HG03066 (cell line): ENCODE measurements at regions not wholly inside any gene's neighbourhood (a gene's known extent, or its start where the extent isn't known, plus 50 kb on each side); places are given as distances from the start of the nearest gene placed in this dataset.

Experiments
- ATAC-seq: cut with Tn5 transposase; IDR thresholded peaks from one replicate; pipeline ENCODE4 v1.9.1; 2021; ENCODE audit warnings: low read depth; ENCODE audit not compliant: unreplicated experiment

DNA sequence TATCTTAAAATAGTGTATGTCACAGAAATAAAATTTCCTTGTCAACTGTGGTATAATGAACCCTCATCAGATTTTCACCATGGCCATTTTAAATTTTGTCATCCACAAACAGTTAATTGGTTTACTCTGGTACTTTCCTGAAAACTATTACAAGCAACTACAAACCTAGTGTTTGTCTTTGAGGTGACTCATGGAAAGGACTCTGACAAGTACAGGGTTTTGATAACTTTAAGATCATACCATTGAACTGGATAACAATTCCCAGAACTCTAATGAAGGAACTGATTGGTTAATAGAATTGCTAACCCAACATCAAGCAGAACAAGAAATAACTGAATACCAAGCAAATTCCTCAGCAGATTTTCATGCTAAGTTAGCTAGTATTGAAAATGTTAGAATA, 237.7 kb upstream of the IPO5 start:
- no peak for ATAC-seq

DNA sequence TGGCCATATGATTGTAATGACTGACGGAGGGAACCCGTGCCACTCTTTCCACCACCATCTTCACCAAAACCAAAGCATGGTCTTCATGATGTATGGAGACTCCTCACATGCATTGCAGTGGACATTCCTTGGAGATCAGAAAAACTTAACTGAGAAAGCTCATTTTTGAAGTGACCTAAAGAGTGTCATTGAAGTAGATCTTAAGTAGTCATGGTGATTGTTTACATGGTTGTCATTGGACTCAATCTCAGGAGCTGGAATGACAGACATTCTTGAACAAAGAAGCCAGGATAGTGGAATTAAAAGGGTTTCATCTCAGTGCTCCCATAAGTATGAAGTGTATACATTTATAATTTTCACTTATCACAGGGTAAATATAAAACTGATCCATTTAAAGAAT, 236.7 kb upstream of the IPO5 start:
- ATAC-seq: no peak

DNA sequence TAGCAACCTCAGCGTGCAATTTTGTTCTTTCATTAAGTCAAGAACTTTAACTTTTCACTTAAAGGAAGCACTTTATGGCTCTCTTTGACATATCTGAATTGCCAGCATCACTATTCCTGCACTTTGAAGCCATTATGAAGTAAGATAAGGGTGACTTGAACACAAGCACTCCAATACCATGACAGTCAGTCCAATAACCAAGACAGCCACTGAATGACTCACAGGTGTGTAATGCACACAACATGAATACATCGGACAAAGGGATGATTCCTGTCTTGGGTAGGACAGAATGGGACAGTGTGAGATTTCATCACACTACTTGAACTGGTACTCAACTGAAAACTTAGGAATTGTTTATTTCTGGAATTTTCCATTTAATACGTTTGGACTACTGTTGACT, 233.7 kb upstream of the IPO5 start:
- ATAC-seq: no peak

DNA sequence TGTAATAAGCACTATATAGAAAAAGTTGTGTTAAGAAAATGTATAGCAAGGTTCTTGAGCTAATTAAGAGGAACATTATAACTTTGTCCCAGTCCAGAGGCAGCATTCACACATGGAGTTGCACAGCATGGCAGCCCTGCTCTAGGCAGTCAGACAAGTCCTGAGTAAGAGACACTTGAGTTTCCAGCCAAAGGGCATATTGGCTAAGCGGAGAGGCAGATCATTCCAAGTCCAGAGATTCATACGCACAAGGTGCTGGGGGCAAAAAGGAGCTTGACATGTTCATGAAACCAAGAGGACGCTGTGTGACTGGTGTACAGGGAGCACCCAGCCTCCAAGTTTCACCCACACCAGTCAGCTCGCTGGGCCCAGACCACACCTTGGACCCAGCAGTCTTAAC, 232.6 kb upstream of the IPO5 start:
- ATAC-seq: no peak

DNA sequence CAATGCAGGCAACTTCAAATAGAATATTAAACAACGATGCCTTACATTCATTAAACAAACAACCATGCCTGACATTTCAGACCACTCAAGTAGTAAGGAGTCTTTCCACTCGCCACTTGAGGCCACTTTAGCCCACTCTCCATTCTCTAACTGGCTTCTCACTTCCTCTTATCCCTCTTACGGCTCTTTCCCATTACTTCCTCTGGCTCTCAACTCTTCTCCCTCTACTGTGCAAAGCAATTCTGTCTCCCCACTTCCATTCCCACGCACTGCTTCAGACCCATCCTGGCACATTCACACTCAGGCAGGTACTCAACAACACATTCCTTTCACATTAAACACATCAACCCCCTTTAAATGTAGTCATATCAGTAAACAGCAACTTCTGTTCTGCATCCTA, 229.8 kb upstream of the IPO5 start:
- ATAC-seq: no peak

DNA sequence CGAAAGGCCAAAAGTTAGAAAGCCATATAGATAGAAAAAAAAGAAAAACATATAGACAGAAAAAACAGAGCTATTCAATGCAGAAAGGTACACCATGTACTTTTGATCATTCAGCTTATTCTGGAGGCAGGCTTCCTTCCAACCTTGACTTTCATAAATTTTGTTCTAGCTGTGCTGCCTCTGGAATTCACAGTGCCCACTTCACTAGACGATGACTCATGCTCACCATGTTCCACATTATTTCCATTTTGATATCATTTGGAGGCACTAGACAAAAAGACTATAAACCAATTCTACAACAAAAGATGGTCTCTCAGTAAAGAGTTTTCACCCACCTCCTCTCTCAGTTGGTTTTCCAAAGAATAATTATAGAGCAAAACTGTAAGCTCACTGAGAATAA, 229.0 kb upstream of the IPO5 start:
- ATAC-seq: no peak

DNA sequence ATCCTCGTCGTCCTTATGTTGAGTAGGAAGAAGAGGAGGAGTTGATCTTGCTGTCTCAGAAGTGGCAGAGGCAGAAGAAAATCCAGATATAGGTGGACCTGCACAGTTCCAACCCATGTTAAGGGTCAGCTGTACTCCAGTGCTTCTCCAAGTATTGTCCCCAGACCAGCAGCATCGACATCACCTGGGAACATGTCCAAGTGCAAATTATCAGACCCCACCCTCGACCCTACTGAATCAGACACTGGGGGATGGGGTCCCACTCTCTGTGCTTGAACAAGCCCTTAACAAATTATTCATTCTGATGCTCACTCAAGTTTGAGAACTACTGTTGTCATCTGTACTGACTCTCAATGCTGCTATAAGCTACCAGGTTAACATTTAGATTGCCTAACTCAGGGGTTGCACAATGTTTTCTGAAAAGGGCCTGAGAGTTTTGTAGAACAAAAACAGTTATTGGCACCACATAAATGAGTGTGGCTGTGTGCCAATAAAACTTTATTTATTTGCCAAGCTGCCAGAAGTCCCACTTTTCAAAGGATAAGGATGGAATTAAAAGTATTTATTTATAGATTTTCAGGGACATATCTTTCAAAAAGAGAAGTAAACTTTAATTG, 226.7 kb upstream of the IPO5 start:
- no peak for ATAC-seq

DNA sequence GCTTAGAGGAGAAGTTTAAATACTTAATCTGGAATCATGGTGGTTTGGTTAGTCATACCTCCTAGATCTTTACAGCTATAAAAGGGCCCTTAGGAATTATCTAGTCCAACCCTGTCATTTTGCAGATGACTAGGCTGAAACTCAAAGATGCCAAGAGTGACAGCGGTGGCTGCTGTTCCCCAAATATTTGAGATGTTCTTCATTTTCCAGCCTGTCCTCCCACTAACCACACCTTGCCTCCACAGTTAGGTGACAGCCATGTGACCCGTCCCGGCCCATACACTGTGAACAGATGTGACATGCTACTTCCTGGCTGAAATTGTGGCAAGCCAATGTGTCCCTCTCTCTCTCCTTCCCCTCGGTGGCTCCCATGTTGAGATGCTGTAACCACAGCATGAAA, 225.5 kb upstream of the IPO5 start:
- ATAC-seq: no peak

DNA sequence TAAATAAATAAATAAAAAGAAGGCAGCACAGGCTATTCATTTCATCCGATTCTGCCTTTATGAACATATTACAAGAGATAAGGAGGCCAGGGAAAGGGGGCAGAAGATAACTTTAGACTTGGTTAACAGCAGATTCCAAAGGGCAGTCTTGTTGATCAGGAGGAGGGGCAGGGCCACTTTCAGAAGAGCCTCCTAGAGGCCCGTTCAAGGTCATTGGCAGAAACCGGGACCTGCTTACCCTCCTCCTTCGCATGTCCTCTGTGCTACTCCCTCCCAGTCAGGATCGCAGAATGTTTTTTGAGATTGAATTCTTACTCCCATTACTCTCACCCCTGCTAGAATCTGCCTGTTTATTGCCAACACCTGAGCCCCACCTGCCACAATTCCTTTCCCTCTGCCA, 217.0 kb upstream of the IPO5 start:
- no peak for ATAC-seq

DNA sequence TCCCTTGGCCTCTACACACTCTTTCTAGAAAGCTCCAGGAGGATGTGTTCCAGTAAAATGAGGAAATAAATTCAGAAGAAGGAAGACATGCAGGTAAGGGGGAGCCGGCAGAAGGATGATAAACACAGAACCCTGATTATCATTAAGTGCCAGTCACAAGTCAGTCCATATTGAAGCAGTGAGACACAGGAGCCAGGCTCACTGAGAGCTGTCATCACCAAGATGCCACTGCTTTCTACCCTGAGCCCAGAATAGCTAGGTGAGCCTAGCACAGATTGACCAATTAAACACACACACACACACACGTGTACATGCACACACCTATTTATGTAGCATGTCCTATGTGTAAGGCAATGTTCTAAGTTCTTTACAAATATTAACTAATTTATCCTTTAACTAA, 211.4 kb upstream of the IPO5 start:
- no peak for ATAC-seq

DNA sequence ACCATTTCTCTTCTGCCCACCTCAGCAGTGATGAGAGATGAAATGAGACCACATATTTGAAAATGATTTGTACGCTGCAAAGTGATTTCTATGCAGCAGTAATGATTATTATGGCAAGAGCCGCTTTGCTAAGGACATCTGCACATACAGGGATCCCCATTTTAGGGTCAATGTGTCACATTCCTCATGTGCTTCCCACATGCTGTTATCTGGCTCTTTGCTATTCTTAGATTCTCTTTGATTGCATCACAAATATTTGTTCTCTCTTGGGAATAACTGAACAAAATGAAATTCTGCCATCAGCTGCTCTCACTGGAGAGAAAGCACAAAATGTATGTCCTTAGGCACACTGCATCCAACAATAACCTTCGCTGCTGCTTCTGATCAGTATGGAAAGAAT, 209.5 kb upstream of the IPO5 start:
- ATAC-seq: no peak

DNA sequence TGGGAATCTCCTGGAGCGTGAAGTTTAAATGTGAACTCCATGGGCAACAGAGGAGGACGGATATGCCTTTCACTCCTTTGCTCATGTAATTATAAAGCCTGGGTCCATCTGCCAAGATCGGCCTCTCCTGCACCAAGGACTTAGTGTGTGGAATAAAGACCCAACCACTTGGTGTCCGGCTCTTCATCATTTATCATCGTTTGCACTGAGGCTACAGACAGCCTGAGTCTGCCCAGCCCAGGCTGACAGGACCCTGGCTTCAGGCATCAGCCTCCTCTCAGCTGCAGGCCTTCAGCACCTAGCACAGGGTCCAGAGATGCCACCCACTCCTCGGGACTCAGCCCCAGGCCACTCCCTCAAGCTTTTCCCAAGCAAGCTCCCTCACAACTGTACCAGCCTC, 206.8 kb upstream of the IPO5 start:
- ATAC-seq: no peak

DNA sequence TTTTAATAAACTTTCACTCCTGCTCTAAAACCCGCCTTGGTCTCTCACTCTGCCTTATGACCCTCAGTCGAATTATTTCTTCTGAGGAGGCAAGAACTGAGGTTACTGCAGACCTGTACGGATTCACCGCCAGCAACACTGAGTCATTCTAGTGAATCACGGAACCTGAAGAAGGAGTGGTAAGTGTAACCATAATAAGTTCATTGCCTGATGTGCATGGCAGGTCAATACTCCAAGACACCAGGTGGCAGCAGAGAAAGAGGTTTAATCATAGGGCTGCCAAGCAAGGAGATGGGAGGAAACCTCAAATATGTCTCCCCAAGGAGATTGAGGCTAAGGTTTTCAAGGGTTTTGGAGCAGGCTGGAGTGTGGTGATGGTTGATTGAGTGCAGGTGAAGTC, 204.3 kb upstream of the IPO5 start:
- no peak for ATAC-seq

DNA sequence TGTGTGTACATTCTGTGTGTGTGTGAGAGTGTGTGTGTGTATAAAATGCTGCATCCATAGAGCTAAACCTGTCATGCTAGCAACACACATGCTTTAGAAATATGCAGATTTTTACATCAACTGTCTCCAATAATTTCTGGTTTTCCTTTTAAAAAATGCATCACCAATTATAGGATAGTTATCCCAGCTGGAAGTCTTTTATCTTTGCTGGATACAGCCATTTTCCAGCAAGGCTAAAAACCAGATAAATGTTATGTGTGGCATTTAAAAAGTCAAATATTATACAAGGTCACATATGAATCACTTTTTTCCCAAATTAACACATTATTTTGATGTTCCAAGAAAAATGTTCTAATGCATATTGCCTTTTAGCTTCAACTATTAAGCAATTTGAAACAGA, 202.0 kb upstream of the IPO5 start:
- no peak for ATAC-seq

DNA sequence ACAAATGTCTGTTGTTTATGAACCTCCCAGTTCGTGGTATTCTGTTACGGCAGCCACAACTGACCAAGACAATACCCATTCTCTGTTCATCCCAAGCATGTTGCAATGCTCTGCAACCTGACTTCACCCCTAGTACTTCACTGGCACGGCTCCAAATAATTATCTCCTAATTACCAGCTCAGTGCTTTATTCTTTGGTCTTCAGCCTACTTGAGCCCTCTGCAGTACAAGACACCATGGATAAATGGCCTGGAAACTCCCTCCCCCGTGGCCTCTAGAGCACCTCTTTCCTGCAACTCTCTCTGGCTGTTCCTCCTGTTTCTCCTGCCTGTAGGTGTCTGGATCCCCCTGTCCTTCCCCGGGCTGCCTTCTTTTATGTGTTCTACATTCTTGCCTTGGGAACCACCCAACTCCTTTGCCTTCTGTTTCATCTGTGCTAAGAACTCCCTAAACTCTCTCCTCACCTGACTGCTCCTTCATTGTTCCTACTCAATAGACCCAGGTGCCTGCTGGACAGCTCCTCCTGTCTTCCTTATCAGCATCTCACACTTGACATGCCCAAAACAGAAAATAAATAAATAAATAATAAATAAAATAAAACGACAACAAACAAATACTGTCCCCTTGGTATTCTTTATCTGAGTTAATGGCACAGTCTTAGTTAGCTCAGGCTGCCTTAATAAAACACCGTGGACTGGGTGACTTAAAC, 200.4 kb upstream of the IPO5 start:
- ATAC-seq: no peak

DNA sequence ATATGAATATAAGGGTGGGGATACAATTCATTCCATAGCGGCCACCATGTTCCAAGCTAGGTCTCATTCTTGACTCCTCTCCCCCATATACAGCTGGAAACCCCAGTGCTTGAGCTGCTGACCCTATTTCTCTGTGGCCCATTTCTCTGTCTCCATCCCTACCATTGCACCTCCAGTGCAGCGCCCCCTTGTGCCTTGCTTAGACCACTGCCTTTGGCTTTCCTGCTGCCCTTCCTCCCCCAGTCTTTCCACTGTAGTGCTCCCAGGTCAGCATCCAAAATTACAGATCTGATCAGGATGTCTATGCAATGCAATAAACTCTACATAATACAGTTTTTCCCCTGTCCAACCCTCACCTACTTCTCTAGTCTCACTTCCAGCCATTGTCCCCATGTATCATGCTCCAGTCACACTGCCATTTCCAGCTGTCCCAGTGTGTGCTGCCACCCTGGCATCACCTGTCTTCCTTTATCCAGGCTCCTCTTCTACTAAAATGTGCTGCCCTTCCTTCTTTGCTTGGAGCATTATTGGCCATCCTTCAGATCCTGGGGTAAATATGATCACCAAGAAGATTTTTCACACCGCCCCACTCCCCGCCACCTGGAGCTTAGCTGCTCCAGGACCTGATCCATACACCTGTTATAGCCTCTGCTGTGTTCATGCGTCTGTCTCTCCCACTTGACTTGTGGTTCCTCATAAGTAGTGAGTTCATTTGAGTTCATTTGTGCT, 199.4 kb upstream of the IPO5 start:
- no peak for ATAC-seq

DNA sequence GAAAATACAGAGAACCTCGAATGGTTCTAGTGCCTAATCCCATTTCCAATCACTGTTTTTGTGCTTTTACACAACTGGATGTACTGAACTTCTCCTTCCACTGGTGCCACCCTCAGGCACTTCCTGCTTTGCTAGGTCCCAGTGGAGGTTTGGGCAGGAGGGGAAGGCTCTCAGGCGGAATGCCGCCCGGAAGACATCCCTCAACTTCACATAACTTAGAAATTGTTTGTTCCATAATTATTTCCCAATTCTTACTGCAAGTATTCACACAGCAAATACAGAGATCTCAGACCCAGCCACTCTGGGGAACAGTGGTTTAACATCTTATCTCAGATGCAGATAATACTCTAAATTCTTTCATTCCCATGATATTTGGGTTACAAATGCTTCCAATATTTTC, 195.7 kb upstream of the IPO5 start:
- no peak for ATAC-seq

DNA sequence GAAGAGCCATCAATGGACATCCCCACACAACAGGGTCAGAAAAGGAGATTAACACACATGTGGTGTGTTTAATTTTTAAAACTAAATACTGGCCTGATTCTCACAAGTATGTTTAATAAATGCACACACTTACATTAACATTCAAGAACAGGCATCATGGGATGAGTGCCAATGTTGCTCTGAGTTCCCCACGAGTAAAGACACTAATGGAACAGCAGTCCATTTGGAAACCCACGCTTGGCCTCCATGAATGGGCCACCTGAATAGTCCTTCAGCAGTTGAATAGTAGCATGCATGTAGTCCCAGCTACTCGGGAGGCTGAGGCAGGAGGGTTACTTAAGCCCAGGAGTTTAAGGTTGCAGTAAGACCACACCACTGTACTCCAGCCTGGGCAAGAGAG, 195.2 kb upstream of the IPO5 start:
- no peak for ATAC-seq

DNA sequence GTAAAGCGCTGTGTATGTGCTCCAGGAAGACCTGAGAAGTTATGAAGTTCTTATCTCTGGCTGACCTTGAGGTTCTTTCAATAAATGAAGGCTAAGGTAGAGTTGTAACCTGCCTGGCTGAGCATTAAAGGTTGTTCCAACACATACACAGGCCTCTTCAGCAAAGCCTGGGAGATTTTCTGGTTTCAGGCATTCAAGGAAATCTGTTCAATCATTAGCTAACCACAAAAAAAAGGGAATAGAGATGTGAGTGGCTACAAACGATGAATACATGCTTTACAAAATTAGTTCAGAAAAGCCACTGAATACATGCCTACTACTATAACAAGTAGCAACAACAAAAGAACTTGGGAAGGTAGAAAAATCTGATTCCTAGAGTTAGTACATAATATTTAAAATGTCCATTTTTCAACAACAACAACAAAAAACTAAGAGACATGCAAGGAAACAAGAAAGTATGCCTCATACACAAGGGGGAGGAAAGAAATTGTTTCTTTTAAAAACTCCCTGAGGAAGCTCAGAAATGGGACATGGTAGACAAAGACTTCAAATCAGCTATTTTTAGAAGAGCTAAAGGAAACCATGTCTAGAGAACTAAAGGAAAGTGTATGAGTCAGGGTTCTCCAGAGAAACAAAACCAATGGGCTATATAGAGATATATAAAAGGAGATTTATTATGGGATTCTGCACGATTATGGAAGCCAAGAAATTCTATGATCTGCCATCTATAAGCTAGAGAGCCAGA, 191.5 kb upstream of the IPO5 start:
- ATAC-seq: no peak

DNA sequence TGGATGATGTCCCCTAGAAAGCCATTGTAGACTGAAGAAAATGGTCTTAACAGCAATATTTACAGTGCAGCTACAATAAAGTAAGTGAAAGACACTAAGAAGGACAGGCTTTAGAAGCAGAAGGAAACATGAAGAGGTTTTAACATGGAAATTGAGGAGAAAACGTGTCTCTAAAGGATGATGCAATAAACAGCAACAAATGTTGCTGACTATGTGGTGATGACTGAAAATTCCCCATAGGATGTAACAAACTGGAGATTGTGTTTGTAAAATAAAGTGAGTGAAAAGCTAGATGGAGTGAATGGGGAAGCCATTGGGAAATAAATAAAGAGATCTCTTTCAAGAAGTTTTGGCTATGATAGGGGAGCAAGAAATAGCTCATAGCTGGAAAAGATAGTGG, 186.7 kb upstream of the IPO5 start:
- ATAC-seq: no peak

DNA sequence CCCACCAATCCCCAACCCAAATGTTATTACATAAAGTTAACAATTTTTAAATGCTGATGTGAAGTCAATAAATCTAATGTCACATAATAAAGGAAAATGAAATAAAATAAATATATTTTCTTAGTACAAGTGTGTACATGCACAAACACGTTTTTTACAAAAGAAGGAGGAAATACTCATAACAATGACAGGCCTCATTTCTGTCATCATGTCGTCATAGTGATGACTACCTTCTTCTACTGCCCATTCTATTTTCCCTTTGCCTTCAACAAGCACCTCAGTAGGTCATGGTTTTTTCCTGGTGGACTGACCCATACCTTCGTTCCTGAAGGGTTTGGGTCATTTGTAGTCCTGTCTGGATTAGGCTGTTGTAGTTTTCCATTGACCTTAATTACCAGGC, 185.3 kb upstream of the IPO5 start:
- ATAC-seq: no peak
